Right lobe of liver (tissue), 4 donors: ENCODE measurements at regions not wholly inside any gene's neighbourhood (a gene's known extent, or its start where the extent isn't known, plus 50 kb on each side); places are given as distances from the start of the nearest gene placed in this dataset.

Source experiments
- CTCF ChIP-seq, 4 donors: fragments of 200-600 bp in 3 of 4; fragments of 450-650 bp in 1 of 4; IDR thresholded peaks; one replicate each; pipeline versions ENCODE4 v1.5.1 to v1.8.0; 2016 to 2022; ENCODE audit warnings: antibody characterized with exemption in 4 of 4, mild to moderate bottlenecking in 2 of 4
- POLR2A ChIP-seq: fragments of 450-650 bp; IDR thresholded peaks from one replicate; pipeline ENCODE4 v1.6.1; 2017; ENCODE audit warnings: antibody characterized with exemption, mild to moderate bottlenecking
- donor health status: DM: no; HTN: no; CAD: no.
- donor health status: DM: no; HTN: no; CAD: no.
- donor health status: DM: no; HTN: yes; CAD: no.

- TF ChIP-seq CTCF (IDR thresholded peaks at IDR 0.05) (no peak), POLR2A (no peak)
These were observed 157.8 kb downstream of the TNFSF13B start for GRCh38 chr13:108427355-108427754.
